CD4-positive, alpha-beta T cell (primary cell): ENCODE measurements at regions not wholly inside any gene's neighbourhood (a gene's known extent, or its start where the extent isn't known, plus 50 kb on each side); places are given as distances from the start of the nearest gene placed in this dataset.

Experiments
- ATAC-seq: fragments of 200-7000 bp; cut with Tn5 transposase; one replicate; pipeline ENCODE4 v1.10.0; 2022; ENCODE audit warnings: mild to moderate bottlenecking; ENCODE audit not compliant: poor library complexity
- CTCF ChIA-PET: fragments of 350-600 bp; sonication (Branson Sonifier 250); formaldehyde crosslinking; loops from one replicate; lab custom pipeline; 2021; ENCODE audit warnings: antibody characterized with exemption, inconsistent platforms; lab: Charles Lee
- POLR2A ChIA-PET: fragments of 350-600 bp; sonication (Branson Sonifier 250); formaldehyde crosslinking; loops from one replicate; lab custom pipeline; 2021; ENCODE audit warnings: antibody characterized with exemption, inconsistent platforms; lab: Charles Lee
- DNase-seq, 14 experiments: peaks; one replicate each; pipeline ENCODE4 v3.0.0-alpha.2; 2013 to 2020; ENCODE audit warnings: mixed read lengths in 2 of 14
- H3K27ac ChIP-seq, 2 donors: one replicate each; pipeline versions ENCODE4 v1.5.1 to v1.7.0; 2013; ENCODE audit warnings: low read length in 2 of 2, low read depth in 1 of 2, mild to moderate bottlenecking in 1 of 2
- H3K27me3 ChIP-seq, 2 experiments: 1 replicate in 1 of 2; 2 replicates in 1 of 2; pipeline versions ENCODE4 v1.6.1 to v1.7.0; 2013; ENCODE audit warnings: low read length in 2 of 2, control low read depth in 1 of 2, mild to moderate bottlenecking in 1 of 2, moderate library complexity in 1 of 2; ENCODE audit not compliant: insufficient read depth in 2 of 2, control insufficient read depth in 1 of 2
- H3K36me3 ChIP-seq: one replicate; pipeline ENCODE4 v1.6.1; 2013; ENCODE audit warnings: low read length, control low read depth; ENCODE audit not compliant: insufficient read depth
- H3K4me1 ChIP-seq: one replicate; pipeline ENCODE4 v1.6.1; 2013; ENCODE audit warnings: low read length, control low read depth; ENCODE audit not compliant: insufficient read depth
- H3K4me3 ChIP-seq: one replicate; pipeline ENCODE4 v1.5.1; 2013; ENCODE audit warnings: mild to moderate bottlenecking, low read length, moderate library complexity
- H3K9me3 ChIP-seq, 2 experiments: 1 replicate in 1 of 2; 2 replicates in 1 of 2; pipeline versions ENCODE4 v1.6.1 to v1.7.0; 2013; ENCODE audit warnings: low read length in 2 of 2, mild to moderate bottlenecking in 2 of 2, control low read depth in 1 of 2, moderate library complexity in 1 of 2; ENCODE audit not compliant: control insufficient read depth in 1 of 2, insufficient read depth in 1 of 2
- H3K27ac Mint-ChIP-seq: one replicate; pipeline ENCODE4 v1.8.0; 2020; ENCODE audit warnings: mixed read lengths
- H3K27me3 Mint-ChIP-seq: one replicate; pipeline ENCODE4 v1.8.0; 2021; ENCODE audit warnings: mixed read lengths
- H3K36me3 Mint-ChIP-seq: one replicate; pipeline ENCODE4 v1.8.0; 2021; ENCODE audit warnings: low read depth, mixed read lengths
- H3K4me1 Mint-ChIP-seq: one replicate; pipeline ENCODE4 v1.8.0; 2021; ENCODE audit warnings: low read depth, mixed read lengths
- H3K4me3 Mint-ChIP-seq: one replicate; pipeline ENCODE4 v1.8.0; 2020; ENCODE audit warnings: mild to moderate bottlenecking, mixed read lengths
- H3K9me3 Mint-ChIP-seq: one replicate; pipeline ENCODE4 v1.8.0; 2020; ENCODE audit warnings: mixed read lengths
- CTCF ChIP-seq: fragments of 200-600 bp; IDR thresholded peaks from one replicate; pipeline ENCODE4 v1.8.0; 2022; ENCODE audit warnings: antibody characterized with exemption, mild to moderate bottlenecking
- intact Hi-C, 2 experiments: fragments of 100-400 bp; cut with DNase I in 1 of 2; cut with micrococcal nuclease in 1 of 2; formaldehyde crosslinking; loops; one replicate each; pipeline versions ENCODE4 v1.15.1 to v1.9.0; 2023 to 2025; cut with DNase I, micrococcal nuclease

DNA sequence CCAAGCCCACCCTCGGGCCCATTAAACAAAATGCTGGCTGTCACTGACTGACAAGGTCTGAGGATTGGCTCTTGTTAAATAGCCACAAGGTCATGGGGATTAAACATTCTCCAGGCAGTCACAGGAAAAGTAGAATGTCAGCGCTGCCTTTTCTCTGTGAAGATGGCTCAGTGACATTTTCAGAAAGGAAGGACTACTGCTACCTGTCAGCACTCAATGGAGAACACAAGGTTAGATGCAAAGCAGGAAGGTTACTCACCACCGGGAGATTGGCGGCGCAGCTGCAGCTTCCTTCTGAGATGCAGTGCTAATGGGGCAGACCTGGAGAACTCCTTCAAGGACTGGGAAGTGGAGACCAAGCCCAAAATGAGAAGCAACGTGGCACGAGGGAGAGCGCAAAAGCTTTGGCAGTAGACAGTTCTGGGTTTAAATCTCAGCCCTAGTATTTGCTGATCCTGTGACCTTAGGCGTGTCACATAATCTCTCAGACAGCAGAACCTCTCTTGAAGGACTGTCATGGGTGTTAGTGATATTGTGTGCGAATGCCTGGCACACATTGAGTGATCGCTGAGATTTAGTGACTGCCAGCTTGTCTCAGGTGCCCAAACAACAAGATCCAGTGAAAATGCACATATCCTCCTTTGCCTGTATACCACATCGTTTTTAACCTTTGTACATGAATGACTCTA lies 213.1 kb upstream of the BOD1L1 start:
- ATAC-seq, result no peak
- POLR2A ChIA-PET, result no interaction called here
- H3K27ac ChIP-seq, result no peak overlapping the region
- Mint-ChIP-seq H3K36me3 (no peaks in the 10 kb centered on the region), H3K4me3 (no peak overlapping the region), H3K9me3 (no peaks in the 10 kb centered on the region), H3K4me1 (no peaks in the 10 kb centered on the region), H3K27me3 (peaks cover 4% of the 10 kb centered on the region), H3K27ac (no peak overlapping the region)
- intact Hi-C loops, result no loop called here
- H3K4me1 ChIP-seq, result no peaks in the 10 kb centered on the region
- no peaks in the 10 kb centered on the region for H3K36me3 ChIP-seq
- peaks cover 0 to 3% of the 10 kb centered on the region in 2 experiments for H3K9me3 ChIP-seq
- no peak overlapping the region for H3K4me3 ChIP-seq
- H3K27me3 ChIP-seq, result peaks cover 0 to 3% of the 10 kb centered on the region in 2 experiments
- no peak for TF ChIP-seq CTCF
- no peak for DNase-seq
- CTCF ChIA-PET, result no interaction called here

- Mint-ChIP-seq H3K4me1 (peaks cover 9% of the 10 kb centered on the region), H3K4me3 (no peak overlapping the region), H3K9me3 (no peaks in the 10 kb centered on the region), H3K36me3 (no peaks in the 10 kb centered on the region), H3K27ac (no peak overlapping the region), H3K27me3 (no peaks in the 10 kb centered on the region)
- H3K36me3 ChIP-seq, result no peaks in the 10 kb centered on the region
- intact Hi-C loops, result no loop called here
- no peak for DNase-seq
- H3K9me3 ChIP-seq, result peaks cover 0 to 3% of the 10 kb centered on the region in 2 experiments
- H3K27me3 ChIP-seq, result no peaks in the 10 kb centered on the region
- H3K27ac ChIP-seq, result no peak overlapping the region
- no peak for TF ChIP-seq CTCF
- ATAC-seq, result no peak
- H3K4me3 ChIP-seq, result no peak overlapping the region
- CTCF ChIA-PET, result no interaction called here
- POLR2A ChIA-PET, result no interaction called here
- H3K4me1 ChIP-seq, result no peaks in the 10 kb centered on the region
These were observed 217.2 kb upstream of the BOD1L1 start for GRCh38 chr4:13844740-13845139.

DNA sequence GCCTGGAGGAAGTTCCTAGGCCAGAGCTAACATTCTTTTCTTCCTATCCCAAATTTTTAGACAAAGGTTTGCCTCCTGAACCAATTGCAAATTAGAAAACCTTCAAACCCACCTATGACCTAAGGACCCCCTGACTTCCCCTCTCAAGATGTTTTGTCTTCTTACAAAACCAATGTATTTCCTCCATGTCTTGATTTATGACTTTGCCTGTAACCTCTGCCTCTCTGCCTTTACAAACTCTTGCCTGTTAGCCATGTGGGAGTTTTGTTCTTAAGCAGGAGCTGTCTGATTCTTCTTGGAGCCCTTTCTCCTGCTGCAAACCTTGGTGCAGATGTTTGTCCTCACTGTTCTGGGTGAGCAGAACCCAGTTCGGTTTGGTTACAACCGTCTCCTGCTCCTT lies 222.3 kb upstream of the BOD1L1 start:
- Mint-ChIP-seq H3K27me3 (no peaks in the 10 kb centered on the region), H3K4me3 (no peak overlapping the region), H3K36me3 (no peaks in the 10 kb centered on the region), H3K4me1 (peaks cover 9% of the 10 kb centered on the region), H3K27ac (no peak overlapping the region), H3K9me3 (no peaks in the 10 kb centered on the region)
- ATAC-seq, result no peak
- Histone ChIP-seq H3K4me3 (no peak overlapping the region), H3K4me1 (no peaks in the 10 kb centered on the region), H3K27me3 (no peaks in the 10 kb centered on the region), H3K36me3 (no peaks in the 10 kb centered on the region), H3K27ac (no peak overlapping the region), H3K9me3 (peaks cover 0 to 4% of the 10 kb centered on the region in 2 experiments)
- TF ChIP-seq CTCF, result no peak
- no peak for DNase-seq
- POLR2A ChIA-PET, result no interaction called here
- CTCF ChIA-PET, result no interaction called here
- intact Hi-C loops, result no loop called here
